GM12865 (cell line): ENCODE measurements at regions not wholly inside any gene's neighbourhood (a gene's known extent, or its start where the extent isn't known, plus 50 kb on each side); places are given as distances from the start of the nearest gene placed in this dataset.

Experiments used
- DNase-seq: peaks from one replicate; pipeline ENCODE4 v3.0.0; 2010; ENCODE audit warnings: low read depth
- H3K4me3 ChIP-seq: 2 replicates; pipeline ENCODE4 v1.5.1; 2011; ENCODE audit warnings: mild to moderate bottlenecking, low read depth, low read length, control low read depth
- TF ChIP-seq, protein P1 (sequence below): IDR thresholded peaks from 2 replicates; pipeline ENCODE4 v1.5.1; 2011; ENCODE audit warnings: low read length, control low read depth, low read depth, inconsistent platforms; ENCODE audit not compliant: insufficient read depth; ENCODE audit errors: missing control alignments

GRCh38 chr12:84375449-84376170, 537.0 kb downstream of the SLC6A15 start:
- TF ChIP-seq, protein P1, sequence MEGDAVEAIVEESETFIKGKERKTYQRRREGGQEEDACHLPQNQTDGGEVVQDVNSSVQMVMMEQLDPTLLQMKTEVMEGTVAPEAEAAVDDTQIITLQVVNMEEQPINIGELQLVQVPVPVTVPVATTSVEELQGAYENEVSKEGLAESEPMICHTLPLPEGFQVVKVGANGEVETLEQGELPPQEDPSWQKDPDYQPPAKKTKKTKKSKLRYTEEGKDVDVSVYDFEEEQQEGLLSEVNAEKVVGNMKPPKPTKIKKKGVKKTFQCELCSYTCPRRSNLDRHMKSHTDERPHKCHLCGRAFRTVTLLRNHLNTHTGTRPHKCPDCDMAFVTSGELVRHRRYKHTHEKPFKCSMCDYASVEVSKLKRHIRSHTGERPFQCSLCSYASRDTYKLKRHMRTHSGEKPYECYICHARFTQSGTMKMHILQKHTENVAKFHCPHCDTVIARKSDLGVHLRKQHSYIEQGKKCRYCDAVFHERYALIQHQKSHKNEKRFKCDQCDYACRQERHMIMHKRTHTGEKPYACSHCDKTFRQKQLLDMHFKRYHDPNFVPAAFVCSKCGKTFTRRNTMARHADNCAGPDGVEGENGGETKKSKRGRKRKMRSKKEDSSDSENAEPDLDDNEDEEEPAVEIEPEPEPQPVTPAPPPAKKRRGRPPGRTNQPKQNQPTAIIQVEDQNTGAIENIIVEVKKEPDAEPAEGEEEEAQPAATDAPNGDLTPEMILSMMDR: no peak
- H3K4me3 ChIP-seq: no peak overlapping the region
- no peak for DNase-seq

DNA sequence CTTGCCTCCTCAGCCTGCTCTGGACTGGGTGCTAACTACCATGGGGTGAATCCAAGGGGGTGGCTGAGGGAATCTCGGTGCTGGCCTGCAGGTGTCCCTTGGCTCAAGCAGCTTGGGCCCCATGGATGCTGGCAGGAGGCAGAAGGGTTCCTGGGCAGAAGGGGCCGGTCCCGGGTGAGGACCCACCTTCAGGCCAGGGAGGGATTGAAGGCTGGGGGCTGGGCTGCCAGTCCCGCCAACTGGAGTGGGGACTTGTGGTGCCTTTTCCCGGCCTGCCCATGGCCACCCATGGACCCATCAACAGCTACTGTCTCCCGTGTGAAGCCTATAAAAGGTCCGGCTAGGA, 550.1 kb downstream of the SLC6A15 start:
- TF ChIP-seq, protein P1: no peak

DNA sequence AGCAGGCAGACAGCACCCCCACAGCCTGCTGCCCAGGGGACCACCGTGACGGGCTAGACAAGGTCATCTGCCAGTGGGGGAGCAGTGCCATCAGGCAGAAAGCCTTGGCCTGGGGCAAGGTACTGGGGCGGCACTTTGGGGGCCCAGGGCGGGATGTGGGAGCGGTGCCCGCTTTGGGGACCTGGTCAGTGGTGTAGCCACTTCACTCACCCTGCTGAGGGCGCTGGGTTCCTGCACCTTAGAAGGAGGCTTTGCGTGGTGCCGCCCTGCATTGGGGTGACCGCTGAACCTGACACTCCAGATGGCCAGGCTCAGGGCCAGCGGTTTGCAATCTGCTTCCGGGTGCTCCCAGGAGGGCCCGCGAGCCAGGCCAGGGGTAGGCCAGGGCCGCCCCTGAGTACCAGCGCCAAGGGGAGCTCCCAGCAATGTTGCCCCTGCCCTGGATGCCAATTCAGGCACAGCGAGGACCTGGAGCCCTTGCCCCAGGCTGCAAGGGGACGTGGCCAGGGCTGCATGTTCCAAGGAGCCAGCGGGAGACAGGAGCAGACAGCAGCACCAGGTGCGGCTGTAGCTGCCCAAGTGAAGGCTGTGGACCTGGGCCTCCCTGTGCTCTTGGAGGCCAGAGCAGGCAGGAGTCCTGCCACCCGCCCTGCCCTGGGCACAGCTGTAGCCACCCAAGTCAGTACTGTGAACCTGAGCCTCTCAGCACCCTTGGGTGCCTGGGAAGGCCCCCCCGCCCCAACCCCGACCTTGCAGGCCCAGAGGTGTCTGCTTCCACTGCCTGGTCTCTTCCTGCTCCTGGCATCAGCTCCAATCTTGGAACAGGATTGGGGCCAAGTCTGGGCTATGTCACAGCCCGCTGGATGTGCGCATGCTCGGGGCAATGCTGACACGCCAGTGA, 550.7 kb downstream of the SLC6A15 start:
- TF ChIP-seq, protein P1: no peak
- no peak overlapping the region for H3K4me3 ChIP-seq

More for the DNA sequence above, 550.1 kb downstream of the SLC6A15 start:
- DNase-seq: no peak
- H3K4me3 ChIP-seq: no peak overlapping the region

GRCh38 chr12:84357314-84357713, 555.3 kb downstream of the SLC6A15 start:
- H3K4me3 ChIP-seq: no peak overlapping the region
- TF ChIP-seq, protein P1: no peak
- no peak for DNase-seq

More for the DNA sequence above, 550.7 kb downstream of the SLC6A15 start:
- DNase-seq: no peak

GRCh38 chr12:84356224-84356623, 556.4 kb downstream of the SLC6A15 start:
- TF ChIP-seq, protein P1: no peak
- DNase-seq: no peak
- H3K4me3 ChIP-seq: no peak overlapping the region

DNA sequence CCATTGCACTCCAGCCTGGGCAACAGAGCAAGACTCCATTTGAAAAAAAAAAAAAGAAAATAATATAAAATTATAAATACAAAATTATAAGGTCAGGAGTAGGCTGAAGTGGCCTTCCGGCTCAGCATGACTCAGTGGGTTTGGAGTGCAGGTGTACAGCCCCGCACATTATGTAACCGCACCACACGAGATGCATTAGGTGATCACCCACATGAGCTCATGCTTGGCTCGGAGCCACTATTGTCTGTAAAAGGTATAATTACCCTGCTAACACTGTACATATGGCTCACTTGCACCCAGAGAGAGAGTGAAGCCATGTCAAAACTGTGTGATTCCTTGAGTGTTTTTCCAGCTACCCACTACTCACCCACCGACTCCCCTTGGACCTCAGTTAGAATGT, 557.0 kb downstream of the SLC6A15 start:
- no peak for DNase-seq
- H3K4me3 ChIP-seq: no peak overlapping the region
- TF ChIP-seq, protein P1: no peak

DNA sequence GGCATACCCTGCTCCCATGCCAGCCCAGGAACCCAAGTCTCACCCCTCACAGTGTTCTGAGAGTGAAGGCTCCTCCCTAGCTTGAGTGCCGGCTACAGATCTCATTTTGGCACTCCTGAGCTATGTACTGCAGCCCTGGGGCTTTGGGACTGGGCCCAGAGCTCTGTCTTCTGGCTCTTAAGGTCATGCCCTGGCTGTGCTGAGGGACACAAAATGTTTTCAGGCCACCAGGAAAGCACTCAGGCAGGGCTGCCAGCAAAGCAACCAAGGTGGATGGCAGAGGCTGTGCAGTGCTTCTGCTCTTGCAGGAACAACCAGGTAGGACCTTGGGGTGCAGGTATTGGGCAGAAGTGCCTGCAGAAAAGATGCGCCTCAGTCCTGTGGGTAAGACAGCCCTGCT, 564.0 kb downstream of the SLC6A15 start:
- no peak overlapping the region for H3K4me3 ChIP-seq
- DNase-seq: no peak
- TF ChIP-seq, protein P1: no peak
